Endothelial cell (in vitro differentiated cells): ENCODE measurements at regions not wholly inside any gene's neighbourhood (a gene's known extent, or its start where the extent isn't known, plus 50 kb on each side); places are given as distances from the start of the nearest gene placed in this dataset.

ENCODE experiments used
- DNase-seq: peaks from one replicate; pipeline ENCODE4 v3.0.0; 2021; ENCODE audit warnings: low spot score
- H3K27ac Mint-ChIP-seq: one replicate; pipeline ENCODE4 v1.8.0; 2021; ENCODE audit warnings: mixed read lengths, inconsistent platforms; ENCODE audit not compliant: unreplicated experiment
- H3K27me3 Mint-ChIP-seq: one replicate; pipeline ENCODE4 v1.8.0; 2021; ENCODE audit warnings: mild to moderate bottlenecking, moderate library complexity, mixed read lengths, inconsistent platforms; ENCODE audit not compliant: unreplicated experiment
- H3K36me3 Mint-ChIP-seq: one replicate; pipeline ENCODE4 v1.8.0; 2021; ENCODE audit warnings: mild to moderate bottlenecking, low read depth, mixed read lengths, inconsistent platforms; ENCODE audit not compliant: unreplicated experiment
- H3K4me1 Mint-ChIP-seq: one replicate; pipeline ENCODE4 v1.8.0; 2021; ENCODE audit warnings: mild to moderate bottlenecking, mixed read lengths, inconsistent platforms; ENCODE audit not compliant: unreplicated experiment
- H3K4me3 Mint-ChIP-seq: one replicate; pipeline ENCODE4 v1.8.0; 2021; ENCODE audit warnings: mild to moderate bottlenecking, mixed read lengths, inconsistent platforms; ENCODE audit not compliant: unreplicated experiment
- H3K9me3 Mint-ChIP-seq: one replicate; pipeline ENCODE4 v1.8.0; 2021; ENCODE audit warnings: mixed read lengths, inconsistent platforms; ENCODE audit not compliant: unreplicated experiment
- TF ChIP-seq, protein P1 (sequence below): fragments of 200-600 bp; sonication (generic); IDR thresholded peaks from one replicate; pipeline ENCODE4 v1.5.0; 2021; ENCODE audit warnings: antibody characterized with exemption; ENCODE audit not compliant: unreplicated experiment

DNA sequence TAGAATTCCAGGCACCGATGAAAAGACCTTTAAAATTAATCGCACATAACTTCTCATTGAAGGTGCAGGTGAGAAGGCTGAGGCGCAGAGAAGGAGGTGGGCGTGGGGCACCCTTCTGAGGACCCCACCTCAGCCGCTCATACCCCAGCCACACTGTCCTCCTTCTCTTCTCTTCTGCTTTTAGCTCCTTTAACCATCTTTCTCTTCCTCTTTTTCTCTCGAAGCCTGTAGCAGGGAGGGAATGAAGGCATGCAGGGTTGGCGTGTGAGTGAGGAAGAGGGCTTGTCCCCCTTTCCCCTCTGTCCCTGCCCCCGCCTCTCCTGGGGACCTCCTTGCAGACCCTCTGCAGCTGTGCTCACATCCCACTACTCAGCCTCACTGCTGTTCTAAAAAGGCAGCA is 57.8 kb upstream of the CACNA1E start:
- Mint-ChIP-seq H3K27ac (peak overlapping the region; percentile 13), H3K27me3 (no peaks in the 10 kb centered on the region), H3K36me3 (no peaks in the 10 kb centered on the region), H3K4me1 (no peaks in the 10 kb centered on the region), H3K9me3 (no peaks in the 10 kb centered on the region), H3K4me3 (no peak overlapping the region)
- TF ChIP-seq, protein P1, sequence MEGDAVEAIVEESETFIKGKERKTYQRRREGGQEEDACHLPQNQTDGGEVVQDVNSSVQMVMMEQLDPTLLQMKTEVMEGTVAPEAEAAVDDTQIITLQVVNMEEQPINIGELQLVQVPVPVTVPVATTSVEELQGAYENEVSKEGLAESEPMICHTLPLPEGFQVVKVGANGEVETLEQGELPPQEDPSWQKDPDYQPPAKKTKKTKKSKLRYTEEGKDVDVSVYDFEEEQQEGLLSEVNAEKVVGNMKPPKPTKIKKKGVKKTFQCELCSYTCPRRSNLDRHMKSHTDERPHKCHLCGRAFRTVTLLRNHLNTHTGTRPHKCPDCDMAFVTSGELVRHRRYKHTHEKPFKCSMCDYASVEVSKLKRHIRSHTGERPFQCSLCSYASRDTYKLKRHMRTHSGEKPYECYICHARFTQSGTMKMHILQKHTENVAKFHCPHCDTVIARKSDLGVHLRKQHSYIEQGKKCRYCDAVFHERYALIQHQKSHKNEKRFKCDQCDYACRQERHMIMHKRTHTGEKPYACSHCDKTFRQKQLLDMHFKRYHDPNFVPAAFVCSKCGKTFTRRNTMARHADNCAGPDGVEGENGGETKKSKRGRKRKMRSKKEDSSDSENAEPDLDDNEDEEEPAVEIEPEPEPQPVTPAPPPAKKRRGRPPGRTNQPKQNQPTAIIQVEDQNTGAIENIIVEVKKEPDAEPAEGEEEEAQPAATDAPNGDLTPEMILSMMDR = no peak
- DNase-seq = no peak

DNA sequence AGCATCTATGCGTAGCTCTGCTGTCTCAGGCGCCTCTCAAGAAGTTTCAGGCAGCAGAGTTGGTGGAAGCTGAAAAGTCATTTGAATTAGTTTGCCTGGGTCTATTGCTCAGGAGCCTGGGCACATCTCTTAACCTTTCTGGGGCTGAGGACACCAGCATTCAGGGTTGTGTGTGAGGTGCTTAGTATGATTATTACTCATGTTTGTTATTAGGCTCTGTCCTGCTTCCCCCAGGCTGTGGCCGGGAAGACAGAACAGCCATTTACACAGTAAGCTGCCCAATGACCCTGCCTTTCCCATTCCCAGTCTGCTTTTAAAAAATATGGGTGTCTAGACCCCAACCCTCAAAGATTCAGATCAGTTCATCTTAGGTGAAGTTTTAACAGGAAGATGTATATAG is 53.9 kb upstream of the CACNA1E start:
- Mint-ChIP-seq H3K4me1 (no peaks in the 10 kb centered on the region), H3K9me3 (no peaks in the 10 kb centered on the region), H3K27ac (no peak overlapping the region), H3K36me3 (no peaks in the 10 kb centered on the region), H3K27me3 (no peaks in the 10 kb centered on the region), H3K4me3 (no peak overlapping the region)
- DNase-seq = no peak
- TF ChIP-seq, protein P1 = no peak

DNA sequence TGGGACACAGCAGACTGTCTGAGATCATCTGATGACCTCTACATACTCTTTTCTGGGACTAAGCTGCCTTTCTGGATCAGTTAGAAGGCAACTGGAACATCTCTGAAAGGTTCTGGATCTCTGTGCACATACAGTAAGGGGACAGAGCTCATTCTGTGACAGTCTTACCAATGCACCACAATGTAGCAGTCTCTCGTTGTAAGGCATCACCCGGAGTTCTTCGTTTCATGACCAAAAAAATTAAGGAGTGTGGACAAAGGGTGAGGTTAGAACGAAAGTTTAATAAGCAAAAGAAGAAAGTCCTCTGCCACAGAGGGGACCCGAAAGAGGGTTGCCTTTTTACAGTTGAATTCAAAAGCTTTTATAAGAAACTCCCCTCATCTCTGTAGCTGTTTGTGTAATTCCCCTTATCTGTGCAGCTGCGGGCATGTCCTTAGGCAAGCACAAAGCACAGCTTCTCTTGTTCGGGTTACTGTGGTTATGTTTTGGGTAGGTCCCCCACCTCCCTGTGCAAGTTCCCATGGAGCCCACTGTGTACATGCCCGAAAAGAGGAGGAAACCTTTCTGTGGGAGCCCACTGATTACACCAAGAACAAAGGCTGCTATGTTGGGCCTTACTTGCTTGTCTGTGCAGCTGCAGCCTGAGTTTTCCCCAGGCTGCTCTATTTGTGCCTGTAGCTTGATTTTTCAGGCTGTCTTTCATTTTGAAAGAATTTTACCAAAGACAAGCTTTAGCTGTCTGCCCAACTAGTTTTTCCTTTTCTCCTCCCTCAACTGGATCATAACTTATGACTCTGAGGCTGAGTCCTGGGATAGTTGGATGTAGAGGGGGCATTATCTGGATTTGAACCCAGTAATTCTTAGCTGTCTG is 53.1 kb upstream of the CACNA1E start:
- H3K27me3 Mint-ChIP-seq = no peaks in the 10 kb centered on the region
- H3K27ac Mint-ChIP-seq = no peak overlapping the region
- H3K4me3 Mint-ChIP-seq = no peak overlapping the region
- no peaks in the 10 kb centered on the region for H3K4me1 Mint-ChIP-seq
- H3K36me3 Mint-ChIP-seq = no peaks in the 10 kb centered on the region
- DNase-seq = no peak
- TF ChIP-seq, protein P1 = no peak
- no peaks in the 10 kb centered on the region for H3K9me3 Mint-ChIP-seq
